ENCODE measurements at regions not wholly inside any gene's neighbourhood (a gene's known extent, or its start where the extent isn't known, plus 50 kb on each side); places are given as distances from the start of the nearest gene placed in this dataset.

- no peak for TF ChIP-seq JUND (IDR thresholded peaks at IDR 0.05)
- no peak for TF ChIP-seq YY1 (IDR thresholded peaks at IDR 0.05; ENCODE audit: extremely low read depth, insufficient replicate concordance, low read depth, low read length)
- no peak for TF ChIP-seq POLR2A (IDR thresholded peaks at IDR 0.05; ENCODE audit: borderline replicate concordance, extremely low read depth, insufficient read depth, insufficient read length)
- no peak for TF ChIP-seq ZNF274 (IDR thresholded peaks at IDR 0.05; ENCODE audit: low read depth, low read length)
- no peak for TF ChIP-seq ZFX (IDR thresholded peaks at IDR 0.05)
- TF ChIP-seq ZBTB33 (IDR thresholded peaks at IDR 0.05; ENCODE audit: extremely low read depth, insufficient replicate concordance, low read length) = no peak
- TF ChIP-seq CTCF (IDR thresholded peaks at IDR 0.05 in 2 of 3, conservative IDR thresholded peaks at IDR 0.05 in 1 of 3; ENCODE audit: borderline replicate concordance in 1 of 3, insufficient read depth in 1 of 3, low read depth in 2 of 3, low read length in 2 of 3) = no peak
- TF ChIP-seq SP1 (IDR thresholded peaks at IDR 0.05; ENCODE audit: low read depth) = no peak
- TF ChIP-seq RAD21 (IDR thresholded peaks at IDR 0.05; ENCODE audit: low read depth) = no peak
- TF ChIP-seq ELF1 (IDR thresholded peaks at IDR 0.05; ENCODE audit: borderline replicate concordance, low read depth) = no peak
- TF ChIP-seq TCF7L2 (IDR thresholded peaks at IDR 0.05; ENCODE audit: borderline replicate concordance, extremely low read depth, insufficient read depth, insufficient read length) = no peak
- TF ChIP-seq CEBPB (IDR thresholded peaks at IDR 0.05; ENCODE audit: low read depth) = no peak
- TF ChIP-seq POLR2AphosphoS5 (IDR thresholded peaks at IDR 0.05; ENCODE audit: low read depth, low read length) = no peak
- TF ChIP-seq MAX (IDR thresholded peaks at IDR 0.05) = no peak
These were observed 123.8 kb upstream of the DDIT4L start for GRCh38 chr4:100314057-100314456.
